GM23248 (cell line): ENCODE measurements at regions not wholly inside any gene's neighbourhood (a gene's known extent, or its start where the extent isn't known, plus 50 kb on each side); places are given as distances from the start of the nearest gene placed in this dataset.

Experiments used
- DNase-seq: peaks from one replicate; pipeline ENCODE4 v3.0.0-alpha.2; 2015
- H2AFZ ChIP-seq: fragments of 200-600 bp; sonication (generic); 2 replicates; pipeline ENCODE4 v1.6.1; 2016; ENCODE audit warnings: antibody characterized with exemption
- H3F3A ChIP-seq: fragments of 200-600 bp; sonication (generic); 2 replicates; pipeline ENCODE4 v1.6.1; 2016; ENCODE audit warnings: mild to moderate bottlenecking, antibody characterized with exemption, mixed run types; ENCODE audit not compliant: insufficient read depth
- H3K27ac ChIP-seq: fragments of 200-600 bp; sonication (generic); 2 replicates; pipeline ENCODE4 v1.5.1; 2016; ENCODE audit warnings: mild to moderate bottlenecking
- H3K27me3 ChIP-seq: fragments of 200-600 bp; sonication (generic); replicated peaks from 2 replicates; pipeline ENCODE4 v1.6.1; 2016; ENCODE audit warnings: mild to moderate bottlenecking; ENCODE audit not compliant: insufficient read depth
- H3K36me3 ChIP-seq: fragments of 200-600 bp; sonication (generic); 2 replicates; pipeline ENCODE4 v1.6.1; 2016; ENCODE audit warnings: low read depth, mild to moderate bottlenecking
- H3K4me1 ChIP-seq: fragments of 200-600 bp; sonication (generic); 2 replicates; pipeline ENCODE4 v1.6.1; 2016; ENCODE audit warnings: mild to moderate bottlenecking; ENCODE audit not compliant: insufficient read depth
- H3K4me2 ChIP-seq: fragments of 200-600 bp; sonication (generic); one replicate; pipeline ENCODE4 v1.6.1; 2016; ENCODE audit warnings: mild to moderate bottlenecking; ENCODE audit not compliant: unreplicated experiment
- H3K4me3 ChIP-seq: fragments of 200-600 bp; sonication (generic); 2 replicates; pipeline ENCODE4 v1.5.1; 2016; ENCODE audit warnings: mild to moderate bottlenecking
- H3K79me2 ChIP-seq: fragments of 200-600 bp; sonication (generic); 2 replicates; pipeline ENCODE4 v1.6.1; 2016; ENCODE audit warnings: mild to moderate bottlenecking; ENCODE audit not compliant: insufficient read depth
- H3K9ac ChIP-seq: fragments of 200-600 bp; sonication (generic); 2 replicates; pipeline ENCODE4 v1.6.1; 2016; ENCODE audit warnings: mild to moderate bottlenecking
- H3K9me2 ChIP-seq: fragments of 200-600 bp; sonication (generic); 2 replicates; pipeline ENCODE4 v1.6.1; 2016; ENCODE audit warnings: mixed run types, mild to moderate bottlenecking, moderate library complexity; ENCODE audit not compliant: insufficient read depth
- H3K9me3 ChIP-seq: fragments of 200-600 bp; sonication (generic); one replicate; pipeline ENCODE4 v1.6.1; 2017; ENCODE audit warnings: low read depth
- H4K20me1 ChIP-seq: fragments of 200-600 bp; sonication (generic); 2 replicates; pipeline ENCODE4 v1.6.0; 2016; ENCODE audit not compliant: insufficient read depth
- EZH2 ChIP-seq: fragments of 200-600 bp; sonication (generic); IDR thresholded peaks from 2 replicates; pipeline ENCODE4 v1.6.1; 2018; ENCODE audit warnings: antibody characterized with exemption, mild to moderate bottlenecking; ENCODE audit not compliant: insufficient read depth, poor library complexity, severe bottlenecking
- EZH2phosphoT487 ChIP-seq: fragments of 200-600 bp; sonication (generic); IDR thresholded peaks from 2 replicates; pipeline ENCODE4 v1.6.1; 2018; ENCODE audit warnings: antibody characterized with exemption, moderate library complexity, mild to moderate bottlenecking, low read depth; ENCODE audit not compliant: insufficient read depth
- WGBS, 2 experiments: methylation state at CpG; one replicate each; pipeline ENCODE4 v1.1.6; 2015 to 2017; ENCODE audit warnings: low lambda C conversion rate in 2 of 2, low coverage in 1 of 2; ENCODE audit errors: missing lambda C conversion rate in 2 of 2; 5-methylcytosine and 5-hydroxymethylcytosine counted together
- in situ Hi-C: fragments of 300-500 bp; cut with MboI; formaldehyde crosslinking; loops from 2 replicates; pipeline ENCODE4 v1.15.0; 2020

GRCh38 chr2:21332993-21333625 lies 209.3 kb downstream of the TDRD15 start:
- Histone ChIP-seq H3K4me3 (no peak overlapping the region), H3K27ac (no peak overlapping the region), H2AFZ (no peak overlapping the region), H3K4me2 (no peak overlapping the region), H3K27me3 (no peaks in the 10 kb centered on the region), H3K4me1 (no peaks in the 10 kb centered on the region), H3F3A (no peaks in the 10 kb centered on the region), H4K20me1 (no peaks in the 10 kb centered on the region), H3K79me2 (no peaks in the 10 kb centered on the region), H3K9me2 (no peaks in the 10 kb centered on the region), H3K9ac (no peak overlapping the region), H3K9me3 (no peaks in the 10 kb centered on the region), H3K36me3 (no peaks in the 10 kb centered on the region)
- no peak for TF ChIP-seq EZH2
- no peak for TF ChIP-seq EZH2phosphoT487
- in situ Hi-C loops = no loop called here
- DNase-seq = no peak
- 31 to 34% methylated on average over 5 of the region's 5 CpGs for WGBS, 2 experiments

- Histone ChIP-seq H2AFZ (no peak overlapping the region), H3K4me1 (no peaks in the 10 kb centered on the region), H3K4me2 (no peak overlapping the region), H3K27me3 (no peaks in the 10 kb centered on the region), H3F3A (no peaks in the 10 kb centered on the region), H3K36me3 (no peaks in the 10 kb centered on the region), H3K9me2 (no peaks in the 10 kb centered on the region), H3K79me2 (no peaks in the 10 kb centered on the region), H4K20me1 (no peaks in the 10 kb centered on the region), H3K27ac (no peak overlapping the region), H3K4me3 (no peak overlapping the region), H3K9ac (no peak overlapping the region), H3K9me3 (no peaks in the 10 kb centered on the region)
- WGBS, 2 experiments = 0 to 3% methylated on average over 2 of the region's 2 CpGs
- no peak for TF ChIP-seq EZH2phosphoT487
- in situ Hi-C loops = no loop called here
- DNase-seq = no peak
These were observed 209.9 kb downstream of the TDRD15 start for GRCh38 chr2:21333684-21334083.

- Histone ChIP-seq H3K27ac (no peak overlapping the region), H3K9me2 (no peaks in the 10 kb centered on the region), H3K9ac (no peak overlapping the region), H3K79me2 (no peaks in the 10 kb centered on the region), H3K36me3 (no peaks in the 10 kb centered on the region), H3K4me1 (no peaks in the 10 kb centered on the region), H3K9me3 (no peaks in the 10 kb centered on the region), H2AFZ (no peak overlapping the region), H3K4me2 (no peak overlapping the region), H3F3A (no peaks in the 10 kb centered on the region), H3K4me3 (no peak overlapping the region), H3K27me3 (no peaks in the 10 kb centered on the region), H4K20me1 (no peaks in the 10 kb centered on the region)
- 17% methylated on average over 2 of the region's 2 CpGs for WGBS, 2 experiments
- TF ChIP-seq EZH2phosphoT487 (no peak), EZH2 (no peak)
- no peak for DNase-seq
- in situ Hi-C loops = no loop called here
These were observed 223.2 kb downstream of the TDRD15 start for GRCh38 chr2:21346984-21347383.

GRCh38 chr2:21353879-21354679 lies 230.3 kb downstream of the TDRD15 start:
- Histone ChIP-seq H3K36me3 (no peaks in the 10 kb centered on the region), H3K4me1 (no peaks in the 10 kb centered on the region), H3F3A (no peaks in the 10 kb centered on the region), H3K9me3 (no peaks in the 10 kb centered on the region), H4K20me1 (no peaks in the 10 kb centered on the region), H3K4me3 (no peak overlapping the region), H2AFZ (no peak overlapping the region), H3K27ac (no peak overlapping the region), H3K4me2 (no peak overlapping the region), H3K79me2 (no peaks in the 10 kb centered on the region), H3K9me2 (no peaks in the 10 kb centered on the region), H3K27me3 (no peaks in the 10 kb centered on the region), H3K9ac (no peak overlapping the region)
- no peak for DNase-seq
- 1 to 4% methylated on average over 3 of the region's 3 CpGs for WGBS, 2 experiments
- TF ChIP-seq EZH2 (no peak), EZH2phosphoT487 (no peak)
- in situ Hi-C loops = no loop called here
